ENCODE measurements at regions not wholly inside any gene's neighbourhood (a gene's known extent, or its start where the extent isn't known, plus 50 kb on each side); places are given as distances from the start of the nearest gene placed in this dataset.

- FAIRE-seq = no peak
- no peak for TF ChIP-seq EZH2 (IDR thresholded peaks at IDR 0.05; ENCODE audit: insufficient read depth, low read length)
- no peak for TF ChIP-seq CTCF (IDR thresholded peaks at IDR 0.05; ENCODE audit: insufficient read depth, low read depth, low read length)
- no peaks in the 10 kb centered on the region for H3K36me3 Mint-ChIP-seq (ENCODE audit: low read depth, unreplicated experiment)
- no peaks in the 10 kb centered on the region for H3K27me3 Mint-ChIP-seq (ENCODE audit: low read depth, unreplicated experiment)
- no peak overlapping the region for H3K4me3 ChIP-seq (ENCODE audit: insufficient read depth, low read depth, low read length)
- H3K9ac ChIP-seq (ENCODE audit: low read length) = no peak overlapping the region
- H3K27ac Mint-ChIP-seq (ENCODE audit: unreplicated experiment) = no peak overlapping the region
- H3K4me1 ChIP-seq (ENCODE audit: insufficient read depth, low read length) = no peaks in the 10 kb centered on the region
- H3K27me3 ChIP-seq (ENCODE audit: insufficient read depth, low read length) = no peaks in the 10 kb centered on the region
- H3K79me2 ChIP-seq (ENCODE audit: insufficient read depth, low read length) = no peaks in the 10 kb centered on the region
- DNase-seq (ENCODE audit: low read depth) = no peak
- H3K9me3 ChIP-seq (ENCODE audit: insufficient read depth, low read depth, low read length) = no peaks in the 10 kb centered on the region
- H3K9me3 Mint-ChIP-seq (ENCODE audit: unreplicated experiment) = peaks cover 9% of the 10 kb centered on the region
- no peak overlapping the region for H3K4me3 Mint-ChIP-seq (ENCODE audit: unreplicated experiment)
- H3K36me3 ChIP-seq (ENCODE audit: insufficient read depth, low read length) = no peaks in the 10 kb centered on the region
- no peaks in the 10 kb centered on the region for H3K4me1 Mint-ChIP-seq (ENCODE audit: low read depth, unreplicated experiment)
- no peak overlapping the region for H3K27ac ChIP-seq (ENCODE audit: low read depth, low read length)
- no peaks in the 10 kb centered on the region for H4K20me1 ChIP-seq (ENCODE audit: insufficient read depth, low read length)
- H3K4me2 ChIP-seq (ENCODE audit: low read length) = no peak overlapping the region
- no peak overlapping the region for H2AFZ ChIP-seq (ENCODE audit: low read depth, low read length)
These were observed 198.0 kb downstream of the CAAP1 start for GRCh38 chr9:26694381-26695297.

GRCh38 chr9:26689041-26689440 lies 203.6 kb downstream of the CAAP1 start:
- H3K4me1 ChIP-seq (ENCODE audit: insufficient read depth, low read length) = no peaks in the 10 kb centered on the region
- Mint-ChIP-seq H3K9me3 (ENCODE audit: unreplicated experiment) (no peaks in the 10 kb centered on the region), H3K4me3 (ENCODE audit: unreplicated experiment) (no peak overlapping the region), H3K4me1 (ENCODE audit: low read depth, unreplicated experiment) (peaks cover 14% of the 10 kb centered on the region), H3K27ac (ENCODE audit: unreplicated experiment) (no peak overlapping the region), H3K36me3 (ENCODE audit: low read depth, unreplicated experiment) (no peaks in the 10 kb centered on the region), H3K27me3 (ENCODE audit: low read depth, unreplicated experiment) (no peaks in the 10 kb centered on the region)
- no peak for DNase-seq (ENCODE audit: low read depth)
- no peak overlapping the region for H2AFZ ChIP-seq (ENCODE audit: low read depth, low read length)
- H3K36me3 ChIP-seq (ENCODE audit: insufficient read depth, low read length) = no peaks in the 10 kb centered on the region
- no peaks in the 10 kb centered on the region for H3K9me3 ChIP-seq (ENCODE audit: insufficient read depth, low read depth, low read length)
- H4K20me1 ChIP-seq (ENCODE audit: insufficient read depth, low read length) = no peaks in the 10 kb centered on the region
- H3K79me2 ChIP-seq (ENCODE audit: insufficient read depth, low read length) = no peaks in the 10 kb centered on the region
- no peak overlapping the region for H3K27ac ChIP-seq (ENCODE audit: low read depth, low read length)
- FAIRE-seq = no peak
- H3K27me3 ChIP-seq (ENCODE audit: insufficient read depth, low read length) = no peaks in the 10 kb centered on the region
- H3K4me3 ChIP-seq (ENCODE audit: insufficient read depth, low read depth, low read length) = no peak overlapping the region
- no peak overlapping the region for H3K4me2 ChIP-seq (ENCODE audit: low read length)
- no peak overlapping the region for H3K9ac ChIP-seq (ENCODE audit: low read length)
- TF ChIP-seq CTCF (IDR thresholded peaks at IDR 0.05; ENCODE audit: insufficient read depth, low read depth, low read length) (no peak), EZH2 (IDR thresholded peaks at IDR 0.05; ENCODE audit: insufficient read depth, low read length) (no peak)

- Histone ChIP-seq H3K79me2 (ENCODE audit: insufficient read depth, low read length) (no peaks in the 10 kb centered on the region), H2AFZ (ENCODE audit: low read depth, low read length) (no peak overlapping the region), H4K20me1 (ENCODE audit: insufficient read depth, low read length) (no peaks in the 10 kb centered on the region), H3K4me2 (ENCODE audit: low read length) (no peak overlapping the region), H3K9ac (ENCODE audit: low read length) (no peak overlapping the region), H3K27me3 (ENCODE audit: insufficient read depth, low read length) (no peaks in the 10 kb centered on the region), H3K4me1 (ENCODE audit: insufficient read depth, low read length) (no peaks in the 10 kb centered on the region), H3K36me3 (ENCODE audit: insufficient read depth, low read length) (no peaks in the 10 kb centered on the region), H3K4me3 (ENCODE audit: insufficient read depth, low read depth, low read length) (no peak overlapping the region), H3K27ac (ENCODE audit: low read depth, low read length) (no peak overlapping the region), H3K9me3 (ENCODE audit: insufficient read depth, low read depth, low read length) (no peaks in the 10 kb centered on the region)
- DNase-seq (ENCODE audit: low read depth) = no peak
- Mint-ChIP-seq H3K36me3 (ENCODE audit: low read depth, unreplicated experiment) (no peaks in the 10 kb centered on the region), H3K27ac (ENCODE audit: unreplicated experiment) (no peak overlapping the region), H3K27me3 (ENCODE audit: low read depth, unreplicated experiment) (no peaks in the 10 kb centered on the region), H3K9me3 (ENCODE audit: unreplicated experiment) (no peaks in the 10 kb centered on the region), H3K4me1 (ENCODE audit: low read depth, unreplicated experiment) (peaks cover 14% of the 10 kb centered on the region), H3K4me3 (ENCODE audit: unreplicated experiment) (no peak overlapping the region)
- FAIRE-seq = no peak
- TF ChIP-seq CTCF (IDR thresholded peaks at IDR 0.05; ENCODE audit: insufficient read depth, low read depth, low read length) (no peak), EZH2 (IDR thresholded peaks at IDR 0.05; ENCODE audit: insufficient read depth, low read length) (no peak)
These were observed 205.2 kb downstream of the CAAP1 start for GRCh38 chr9:26687421-26687820.
